Type B pancreatic cell (in vitro differentiated cells): ENCODE measurements at regions not wholly inside any gene's neighbourhood (a gene's known extent, or its start where the extent isn't known, plus 50 kb on each side); places are given as distances from the start of the nearest gene placed in this dataset.

Experiments
- DNase-seq: peaks from one replicate; pipeline ENCODE4 v3.0.0; 2021; ENCODE audit warnings: mixed read lengths; ENCODE audit not compliant: unreplicated experiment; ENCODE audit errors: extremely low spot score
- H3K27ac Mint-ChIP-seq: 2 replicates; pipeline ENCODE4 v1.8.0; 2021; ENCODE audit warnings: mild to moderate bottlenecking, mixed read lengths
- H3K27me3 Mint-ChIP-seq: 2 replicates; pipeline ENCODE4 v1.8.0; 2021; ENCODE audit warnings: mixed read lengths
- H3K36me3 Mint-ChIP-seq: 2 replicates; pipeline ENCODE4 v1.8.0; 2021; ENCODE audit warnings: mixed read lengths
- H3K4me1 Mint-ChIP-seq: one replicate; pipeline ENCODE4 v1.8.0; 2021; ENCODE audit warnings: mixed read lengths; ENCODE audit not compliant: unreplicated experiment
- H3K4me3 Mint-ChIP-seq: 2 replicates; pipeline ENCODE4 v1.8.0; 2021; ENCODE audit warnings: mild to moderate bottlenecking, mixed read lengths
- H3K9me3 Mint-ChIP-seq: 2 replicates; pipeline ENCODE4 v1.8.0; 2021; ENCODE audit warnings: mixed read lengths
- TF ChIP-seq, protein P1 (sequence below): fragments of 200-600 bp; sonication (generic); conservative IDR thresholded peaks from 2 replicates; pipeline ENCODE4 v1.5.0; 2021; ENCODE audit warnings: antibody characterized with exemption, mild to moderate bottlenecking

- no peak for DNase-seq
- Mint-ChIP-seq H3K4me3 (no peak overlapping the region), H3K9me3 (no peaks in the 10 kb centered on the region)
Observed at GRCh38 chr11:130749216-130749615, 167.1 kb downstream of the SNX19 start.

DNA sequence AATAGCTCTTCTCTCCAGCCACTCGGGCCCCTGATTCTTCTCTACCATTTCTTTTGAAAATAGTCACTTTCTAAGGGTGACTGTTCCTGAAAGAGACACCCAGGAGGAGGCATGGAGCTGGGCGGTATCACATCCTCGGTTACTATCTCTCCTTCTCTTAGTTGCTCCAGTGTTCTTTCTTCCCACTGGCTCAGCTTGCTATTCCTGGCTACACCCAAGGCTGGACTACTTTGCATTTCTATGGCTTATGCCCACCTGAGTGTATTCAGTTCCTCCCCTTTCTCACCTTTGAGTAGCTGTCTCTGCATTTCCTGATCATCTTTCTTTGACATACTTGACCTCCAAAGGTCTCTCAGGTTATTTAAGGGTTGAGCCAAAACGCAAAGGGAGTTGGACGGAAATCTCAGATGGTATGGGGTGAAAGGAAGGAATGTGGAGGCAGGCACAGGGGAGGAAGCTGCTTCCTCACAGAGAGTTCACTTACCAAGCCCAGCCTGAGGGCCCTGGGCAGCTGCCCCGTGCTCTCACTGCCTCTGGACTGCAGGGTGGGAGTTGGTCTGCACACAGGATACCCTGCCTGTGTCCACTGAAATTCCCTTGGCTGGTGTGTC is 155.7 kb downstream of the SNX19 start:
- peaks cover 2% of the 10 kb centered on the region for H3K36me3 Mint-ChIP-seq
- H3K27me3 Mint-ChIP-seq: peaks cover 36% of the 10 kb centered on the region
- H3K4me3 Mint-ChIP-seq: no peak overlapping the region
- peaks cover 27% of the 10 kb centered on the region for H3K4me1 Mint-ChIP-seq
- TF ChIP-seq, protein P1, sequence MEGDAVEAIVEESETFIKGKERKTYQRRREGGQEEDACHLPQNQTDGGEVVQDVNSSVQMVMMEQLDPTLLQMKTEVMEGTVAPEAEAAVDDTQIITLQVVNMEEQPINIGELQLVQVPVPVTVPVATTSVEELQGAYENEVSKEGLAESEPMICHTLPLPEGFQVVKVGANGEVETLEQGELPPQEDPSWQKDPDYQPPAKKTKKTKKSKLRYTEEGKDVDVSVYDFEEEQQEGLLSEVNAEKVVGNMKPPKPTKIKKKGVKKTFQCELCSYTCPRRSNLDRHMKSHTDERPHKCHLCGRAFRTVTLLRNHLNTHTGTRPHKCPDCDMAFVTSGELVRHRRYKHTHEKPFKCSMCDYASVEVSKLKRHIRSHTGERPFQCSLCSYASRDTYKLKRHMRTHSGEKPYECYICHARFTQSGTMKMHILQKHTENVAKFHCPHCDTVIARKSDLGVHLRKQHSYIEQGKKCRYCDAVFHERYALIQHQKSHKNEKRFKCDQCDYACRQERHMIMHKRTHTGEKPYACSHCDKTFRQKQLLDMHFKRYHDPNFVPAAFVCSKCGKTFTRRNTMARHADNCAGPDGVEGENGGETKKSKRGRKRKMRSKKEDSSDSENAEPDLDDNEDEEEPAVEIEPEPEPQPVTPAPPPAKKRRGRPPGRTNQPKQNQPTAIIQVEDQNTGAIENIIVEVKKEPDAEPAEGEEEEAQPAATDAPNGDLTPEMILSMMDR: no peak
- DNase-seq: peak; percentile 32
- no peak overlapping the region for H3K27ac Mint-ChIP-seq
- H3K9me3 Mint-ChIP-seq: no peaks in the 10 kb centered on the region

More at GRCh38 chr11:130749216-130749615, 167.1 kb downstream of the SNX19 start:
- no peaks in the 10 kb centered on the region for H3K4me1 Mint-ChIP-seq
- no peaks in the 10 kb centered on the region for H3K27me3 Mint-ChIP-seq
- no peaks in the 10 kb centered on the region for H3K36me3 Mint-ChIP-seq
- no peak overlapping the region for H3K27ac Mint-ChIP-seq
- TF ChIP-seq, protein P1: no peak

GRCh38 chr11:130761560-130762220 is 154.6 kb downstream of the SNX19 start:
- Mint-ChIP-seq H3K27me3 (peaks cover 36% of the 10 kb centered on the region), H3K4me3 (no peak overlapping the region), H3K36me3 (no peaks in the 10 kb centered on the region), H3K9me3 (no peaks in the 10 kb centered on the region), H3K4me1 (peaks cover 38% of the 10 kb centered on the region), H3K27ac (no peak overlapping the region)
- TF ChIP-seq, protein P1: no peak
- DNase-seq: peak; percentile 22

GRCh38 chr11:130762638-130763037 is 153.6 kb downstream of the SNX19 start:
- Mint-ChIP-seq H3K27ac (no peak overlapping the region), H3K4me1 (peaks cover 38% of the 10 kb centered on the region)

DNA sequence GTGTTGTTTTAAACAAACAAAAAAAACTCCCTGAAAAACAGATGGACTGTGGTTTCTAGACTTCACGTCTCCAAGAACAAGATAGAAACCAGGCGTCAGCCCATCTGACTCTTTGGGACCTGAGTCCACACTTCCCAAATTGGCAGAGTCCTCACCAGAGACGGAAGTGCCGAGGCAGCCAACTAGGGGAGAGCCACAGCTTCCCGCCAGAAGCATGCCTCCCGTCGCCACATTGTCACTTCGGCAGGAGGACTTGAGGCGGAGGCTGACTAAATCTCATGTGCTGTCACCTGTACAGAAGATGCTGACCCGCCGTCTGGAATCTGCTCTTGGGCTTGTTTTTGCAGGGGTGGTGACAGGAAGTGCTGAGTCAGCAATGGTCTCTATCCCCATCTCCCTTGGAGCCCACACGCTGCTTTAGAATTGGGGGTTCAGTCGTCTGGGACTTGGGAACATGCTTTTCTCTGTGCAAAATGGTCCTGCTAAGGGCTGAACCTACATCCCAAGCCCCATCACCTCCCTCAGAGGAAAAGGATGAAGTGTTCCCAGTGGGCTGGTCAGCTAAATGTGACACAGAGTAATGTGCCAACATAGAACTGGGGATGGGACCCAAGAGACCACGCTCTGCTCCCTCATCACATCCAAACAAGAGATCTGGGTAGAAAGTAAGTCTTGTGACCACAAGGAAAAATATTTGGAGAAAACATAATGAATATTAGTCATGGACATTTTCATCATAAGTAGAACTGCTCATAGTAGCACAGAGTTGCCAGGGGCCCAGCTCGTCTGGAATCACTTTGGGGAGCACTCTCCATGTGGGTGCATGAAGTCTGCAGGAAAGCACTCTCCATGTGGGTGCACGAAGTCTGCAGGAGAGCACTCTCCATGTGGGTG is 152.9 kb downstream of the SNX19 start:
- peak; percentile 49 for DNase-seq
- TF ChIP-seq, protein P1: no peak
- no peak overlapping the region for H3K4me3 Mint-ChIP-seq
- no peaks in the 10 kb centered on the region for H3K9me3 Mint-ChIP-seq
- no peak overlapping the region for H3K27ac Mint-ChIP-seq
- peaks cover 22% of the 10 kb centered on the region for H3K27me3 Mint-ChIP-seq
- H3K36me3 Mint-ChIP-seq: no peaks in the 10 kb centered on the region
- H3K4me1 Mint-ChIP-seq: peaks cover 38% of the 10 kb centered on the region

More at GRCh38 chr11:130762638-130763037, 153.6 kb downstream of the SNX19 start:
- Mint-ChIP-seq H3K27me3 (peaks cover 29% of the 10 kb centered on the region), H3K4me3 (no peak overlapping the region), H3K36me3 (no peaks in the 10 kb centered on the region), H3K9me3 (no peaks in the 10 kb centered on the region)
- peak; percentile 55 for DNase-seq
- TF ChIP-seq, protein P1: no peak
